AG10803 (cell line): ENCODE measurements at regions not wholly inside any gene's neighbourhood (a gene's known extent, or its start where the extent isn't known, plus 50 kb on each side); places are given as distances from the start of the nearest gene placed in this dataset.
A peak's percentile ranks its signal among the peaks of the same experiment; 100 is the strongest.

ENCODE experiments used
- DNase-seq: peaks from one replicate; pipeline ENCODE4 v3.0.0; 2010; ENCODE audit warnings: low read depth
- H3K4me3 ChIP-seq: 2 replicates; pipeline ENCODE4 v1.5.1; 2011; ENCODE audit warnings: mild to moderate bottlenecking, low read length, control low read depth
- TF ChIP-seq, protein P1 (sequence below): conservative IDR thresholded peaks from 2 replicates; pipeline ENCODE4 v1.5.1; 2011; ENCODE audit warnings: mild to moderate bottlenecking, low read length, control low read depth, inconsistent platforms

DNA sequence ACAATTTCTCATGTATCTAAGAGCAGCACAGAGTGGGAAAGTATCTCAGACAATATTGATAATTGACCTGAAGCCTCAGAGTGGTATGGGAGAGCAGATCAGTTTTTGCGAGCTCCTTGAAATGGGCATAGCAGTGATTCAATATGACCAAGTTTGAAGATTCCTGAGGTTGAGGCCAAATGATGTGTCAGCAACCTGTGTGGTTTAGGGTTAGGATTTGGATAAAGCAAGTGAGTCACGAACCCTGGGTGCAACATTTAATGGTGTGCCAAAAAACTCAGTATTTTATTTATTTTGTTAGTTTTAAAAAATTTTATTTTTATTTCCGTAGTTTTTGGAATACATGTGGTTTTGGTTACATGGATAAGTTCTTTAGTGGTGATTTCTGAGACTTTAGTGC, 92.5 kb upstream of the C21orf91 start:
- peak; percentile 66 for DNase-seq
- no peak overlapping the region for H3K4me3 ChIP-seq
- TF ChIP-seq, protein P1, sequence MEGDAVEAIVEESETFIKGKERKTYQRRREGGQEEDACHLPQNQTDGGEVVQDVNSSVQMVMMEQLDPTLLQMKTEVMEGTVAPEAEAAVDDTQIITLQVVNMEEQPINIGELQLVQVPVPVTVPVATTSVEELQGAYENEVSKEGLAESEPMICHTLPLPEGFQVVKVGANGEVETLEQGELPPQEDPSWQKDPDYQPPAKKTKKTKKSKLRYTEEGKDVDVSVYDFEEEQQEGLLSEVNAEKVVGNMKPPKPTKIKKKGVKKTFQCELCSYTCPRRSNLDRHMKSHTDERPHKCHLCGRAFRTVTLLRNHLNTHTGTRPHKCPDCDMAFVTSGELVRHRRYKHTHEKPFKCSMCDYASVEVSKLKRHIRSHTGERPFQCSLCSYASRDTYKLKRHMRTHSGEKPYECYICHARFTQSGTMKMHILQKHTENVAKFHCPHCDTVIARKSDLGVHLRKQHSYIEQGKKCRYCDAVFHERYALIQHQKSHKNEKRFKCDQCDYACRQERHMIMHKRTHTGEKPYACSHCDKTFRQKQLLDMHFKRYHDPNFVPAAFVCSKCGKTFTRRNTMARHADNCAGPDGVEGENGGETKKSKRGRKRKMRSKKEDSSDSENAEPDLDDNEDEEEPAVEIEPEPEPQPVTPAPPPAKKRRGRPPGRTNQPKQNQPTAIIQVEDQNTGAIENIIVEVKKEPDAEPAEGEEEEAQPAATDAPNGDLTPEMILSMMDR, result no peak

DNA sequence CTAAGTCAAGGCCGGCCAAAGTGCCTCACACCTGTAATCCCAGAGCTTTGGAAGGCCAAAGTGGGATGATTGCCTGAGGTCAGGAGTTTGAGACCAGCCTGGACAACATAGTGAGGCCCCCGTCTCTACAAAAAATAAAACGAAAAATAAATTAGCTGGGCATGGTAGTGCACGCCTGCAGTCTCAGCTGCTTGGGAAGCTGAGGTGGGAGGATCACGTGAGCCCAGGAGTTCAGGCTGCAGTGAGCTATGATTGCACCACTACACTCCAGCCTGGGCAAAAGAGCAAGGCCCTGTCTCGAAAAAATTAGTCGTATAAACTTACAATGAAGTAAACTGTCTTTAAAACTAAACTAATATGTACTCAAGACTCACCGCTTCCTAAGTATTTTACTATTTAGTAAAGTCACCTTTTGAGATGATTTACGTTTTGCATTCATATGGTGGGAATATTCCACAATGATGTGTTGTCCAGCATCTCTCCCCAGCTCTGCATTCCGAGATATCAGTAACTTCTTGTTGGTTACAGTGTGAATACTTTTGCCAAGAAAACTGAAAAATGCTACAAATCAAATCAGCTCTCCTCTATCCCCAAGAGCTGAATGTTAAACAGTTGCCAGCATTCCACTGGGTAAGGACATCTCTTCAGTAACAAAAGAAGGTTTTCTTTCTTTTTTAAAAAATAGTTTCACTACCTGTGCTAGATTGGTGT, 84.9 kb upstream of the C21orf91 start:
- DNase-seq, result peak; percentile 59
- H3K4me3 ChIP-seq, result no peak overlapping the region
- TF ChIP-seq, protein P1, result no peak

DNA sequence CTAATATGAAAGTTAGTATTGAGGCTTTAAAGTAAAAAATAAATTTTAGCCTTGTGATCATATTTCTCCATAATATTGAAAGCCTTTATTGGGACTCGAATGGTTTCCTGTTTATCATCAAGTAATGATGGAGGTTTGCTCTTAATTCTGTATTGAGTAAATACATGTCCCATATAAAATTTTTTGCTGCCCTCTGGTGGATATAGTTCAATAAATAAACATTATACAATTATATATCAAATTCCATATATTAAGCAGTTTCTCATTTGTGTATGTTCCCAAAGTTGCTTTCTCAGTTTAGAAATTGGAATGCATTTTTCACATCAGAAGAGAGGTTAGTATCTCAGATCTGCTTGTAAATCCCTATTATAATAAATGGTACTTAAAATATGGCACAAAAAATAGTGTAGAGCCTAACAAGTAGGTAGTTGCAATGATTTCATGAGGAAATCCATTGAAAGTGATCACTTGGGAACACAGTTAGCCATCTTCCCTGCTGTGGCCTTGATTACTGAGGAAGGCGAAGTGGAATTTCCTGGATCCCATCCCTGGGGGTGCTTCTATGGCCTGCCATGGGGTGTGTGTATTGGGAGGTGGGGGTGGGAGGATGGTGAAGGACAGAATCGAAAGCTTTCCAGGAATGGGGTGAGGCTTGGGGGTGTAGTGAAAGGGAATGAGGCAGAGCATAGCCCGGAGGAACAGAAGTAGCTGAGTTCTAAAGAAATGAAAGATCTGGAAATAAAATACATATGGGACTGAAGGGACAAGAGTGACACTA, 84.1 kb upstream of the C21orf91 start:
- no peak overlapping the region for H3K4me3 ChIP-seq
- TF ChIP-seq, protein P1, result peak; percentile 28
- peak; percentile 45 for DNase-seq

DNA sequence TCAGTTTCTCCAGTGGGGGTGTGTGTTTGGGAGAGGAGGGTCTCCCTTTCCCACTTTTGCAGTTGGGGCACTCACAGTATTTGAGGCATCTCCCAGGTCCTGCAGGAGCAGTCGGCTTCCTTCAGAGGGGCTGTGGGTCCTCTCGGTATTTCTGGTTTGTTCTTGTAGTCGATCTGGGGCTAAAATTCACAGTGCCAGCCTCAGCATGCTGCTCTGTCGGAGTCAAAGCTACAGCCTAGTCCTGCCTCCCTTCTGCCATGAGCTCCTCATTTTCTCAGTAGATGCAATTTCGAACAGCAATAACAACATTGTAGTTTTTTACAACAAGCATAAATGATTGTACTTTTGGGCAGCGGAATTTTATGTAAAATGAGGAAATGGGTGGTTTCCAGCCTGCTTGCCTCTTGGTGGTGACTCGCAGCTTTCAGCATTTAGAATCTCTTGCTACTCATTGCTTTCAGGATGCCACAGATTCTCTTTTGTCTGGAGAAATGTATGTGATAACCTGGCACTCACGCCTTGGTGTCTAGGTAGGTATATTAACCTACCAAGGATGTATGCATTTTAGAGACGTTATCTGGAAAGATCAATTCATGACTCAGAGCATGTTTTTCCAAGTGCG, 82.4 kb upstream of the C21orf91 start:
- H3K4me3 ChIP-seq, result no peak overlapping the region
- DNase-seq, result peak; percentile 13
- TF ChIP-seq, protein P1, result no peak

DNA sequence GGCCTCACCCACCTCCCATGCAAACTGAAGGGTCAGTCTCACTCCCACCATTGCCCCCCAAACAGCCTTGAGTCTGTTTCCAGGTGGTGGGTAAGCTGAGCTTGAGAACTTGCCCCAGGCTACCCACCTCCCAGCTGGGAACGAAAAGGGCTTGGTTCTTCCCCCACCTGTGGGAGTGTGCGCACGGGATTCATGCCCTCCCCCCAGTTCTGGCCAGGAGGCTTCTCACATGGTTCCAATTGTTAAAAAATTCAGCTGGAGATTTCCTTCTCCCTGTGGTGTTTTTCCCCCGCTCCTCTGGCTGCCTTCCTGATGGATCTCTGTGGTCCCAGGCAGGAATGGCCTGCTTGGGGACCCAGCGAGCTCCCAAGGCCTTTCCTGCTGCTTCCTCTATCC, 81.8 kb upstream of the C21orf91 start:
- no peak overlapping the region for H3K4me3 ChIP-seq
- DNase-seq, result no peak
- TF ChIP-seq, protein P1, result no peak

DNA sequence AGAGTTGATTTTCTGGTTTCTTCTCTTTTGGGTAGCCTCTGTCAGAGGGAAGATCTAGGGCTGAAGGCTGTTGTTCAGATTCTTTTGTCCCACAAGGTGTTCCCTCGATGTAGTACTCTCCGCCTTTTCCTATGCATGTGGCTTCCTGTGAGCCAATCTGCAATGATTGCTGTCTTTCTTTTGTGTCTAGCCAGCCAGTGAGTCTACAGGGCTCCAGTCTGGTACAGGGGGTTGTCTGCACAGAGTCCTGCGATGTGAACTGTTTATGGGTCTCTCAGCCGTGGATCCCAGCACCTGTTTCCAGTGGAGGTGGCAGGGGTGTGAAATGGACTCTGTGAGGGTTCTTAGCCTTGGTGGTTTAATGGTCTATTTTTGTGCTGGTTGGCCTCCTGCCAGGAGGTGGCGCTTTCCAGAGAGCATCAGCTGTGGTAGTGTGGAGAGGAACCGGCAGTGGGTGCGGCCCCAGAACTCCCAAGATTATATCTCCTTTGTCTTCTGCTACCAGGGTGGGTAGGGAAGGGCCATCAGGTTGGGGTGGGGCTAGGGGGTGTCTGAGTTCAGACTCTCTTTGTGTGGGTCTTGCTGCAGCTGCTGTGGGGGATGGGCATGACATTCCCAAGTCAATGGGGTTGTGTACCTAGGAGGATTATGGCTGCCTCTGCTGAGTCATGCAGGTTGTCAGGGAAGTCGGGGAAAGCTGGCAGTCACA, 81.3 kb upstream of the C21orf91 start:
- TF ChIP-seq, protein P1, result no peak
- DNase-seq, result no peak

More for the DNA sequence above, 81.3 kb upstream of the C21orf91 start:
- no peak overlapping the region for H3K4me3 ChIP-seq
